Epithelial cell of esophagus (primary cell): ENCODE measurements at regions not wholly inside any gene's neighbourhood (a gene's known extent, or its start where the extent isn't known, plus 50 kb on each side); places are given as distances from the start of the nearest gene placed in this dataset.

Experiments used
- DNase-seq: peaks from one replicate; pipeline ENCODE4 v3.0.0; 2010; ENCODE audit warnings: low read depth
- H3K4me3 ChIP-seq: 2 replicates; pipeline ENCODE4 v1.5.1; 2011; ENCODE audit warnings: mild to moderate bottlenecking, low read length, control low read depth
- TF ChIP-seq, protein P1 (sequence below): IDR thresholded peaks from 2 replicates; pipeline ENCODE4 v1.5.1; 2011; ENCODE audit warnings: low read depth, mild to moderate bottlenecking, low read length, control low read depth, inconsistent platforms; ENCODE audit not compliant: insufficient read depth; ENCODE audit errors: missing control alignments

DNA sequence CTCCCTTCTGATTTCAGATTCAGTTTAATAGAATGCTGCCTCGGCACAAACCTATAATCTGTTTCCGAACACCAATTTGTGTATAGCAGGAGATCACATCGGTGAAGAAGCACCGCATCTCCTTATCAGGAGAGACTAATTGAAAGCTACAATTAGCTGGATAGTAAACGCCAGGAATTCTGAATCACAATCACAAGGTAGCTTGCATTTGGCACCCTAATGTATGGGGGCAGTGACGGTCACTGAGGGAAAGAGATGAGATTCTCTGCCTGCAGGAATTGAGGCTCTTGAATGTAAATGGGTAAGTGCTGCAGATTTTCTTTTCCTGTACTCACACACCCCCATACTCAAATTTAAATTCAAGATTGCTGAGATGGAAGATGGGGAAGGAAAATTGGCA lies 373.6 kb upstream of the ZNF608 start:
- DNase-seq = no peak
- no peak overlapping the region for H3K4me3 ChIP-seq
- TF ChIP-seq, protein P1, sequence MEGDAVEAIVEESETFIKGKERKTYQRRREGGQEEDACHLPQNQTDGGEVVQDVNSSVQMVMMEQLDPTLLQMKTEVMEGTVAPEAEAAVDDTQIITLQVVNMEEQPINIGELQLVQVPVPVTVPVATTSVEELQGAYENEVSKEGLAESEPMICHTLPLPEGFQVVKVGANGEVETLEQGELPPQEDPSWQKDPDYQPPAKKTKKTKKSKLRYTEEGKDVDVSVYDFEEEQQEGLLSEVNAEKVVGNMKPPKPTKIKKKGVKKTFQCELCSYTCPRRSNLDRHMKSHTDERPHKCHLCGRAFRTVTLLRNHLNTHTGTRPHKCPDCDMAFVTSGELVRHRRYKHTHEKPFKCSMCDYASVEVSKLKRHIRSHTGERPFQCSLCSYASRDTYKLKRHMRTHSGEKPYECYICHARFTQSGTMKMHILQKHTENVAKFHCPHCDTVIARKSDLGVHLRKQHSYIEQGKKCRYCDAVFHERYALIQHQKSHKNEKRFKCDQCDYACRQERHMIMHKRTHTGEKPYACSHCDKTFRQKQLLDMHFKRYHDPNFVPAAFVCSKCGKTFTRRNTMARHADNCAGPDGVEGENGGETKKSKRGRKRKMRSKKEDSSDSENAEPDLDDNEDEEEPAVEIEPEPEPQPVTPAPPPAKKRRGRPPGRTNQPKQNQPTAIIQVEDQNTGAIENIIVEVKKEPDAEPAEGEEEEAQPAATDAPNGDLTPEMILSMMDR = no peak

DNA sequence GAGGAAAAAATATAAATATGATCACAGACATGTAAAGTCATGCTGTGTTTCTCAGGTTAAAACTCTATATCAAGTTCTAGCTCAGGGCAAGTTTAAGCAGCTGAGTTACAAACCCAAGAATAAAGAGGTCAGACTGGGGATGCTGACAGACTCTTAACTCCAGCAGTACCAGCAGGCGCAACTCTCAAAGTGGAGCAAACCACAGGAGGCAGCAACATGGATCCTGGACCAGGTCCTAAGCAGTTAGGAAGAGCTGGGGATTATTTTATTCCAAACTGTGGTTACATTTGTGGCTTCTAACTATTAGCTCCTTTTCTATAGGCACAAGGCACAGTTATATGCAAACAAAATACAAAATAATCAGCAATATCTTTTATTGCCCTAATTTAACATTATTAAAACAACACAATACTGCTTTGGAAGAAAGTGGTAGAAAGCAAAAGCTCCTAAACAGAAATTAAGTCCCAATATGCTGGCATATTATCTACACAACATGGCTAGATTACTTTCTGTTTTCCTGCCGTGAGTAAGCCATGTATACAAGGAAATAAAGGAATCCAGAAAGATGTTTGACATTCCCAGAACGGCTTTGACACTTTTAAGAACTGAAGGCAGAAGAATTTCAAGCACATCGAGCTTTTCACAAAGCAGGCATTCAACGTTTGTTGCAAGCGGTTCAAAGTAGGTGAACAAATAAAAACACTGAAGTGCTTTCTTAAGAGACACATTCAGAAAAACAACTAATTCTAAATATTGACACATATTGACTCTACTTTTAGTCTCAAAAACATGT lies 378.8 kb upstream of the ZNF608 start:
- H3K4me3 ChIP-seq = no peak overlapping the region
- DNase-seq = peak; percentile 5
- TF ChIP-seq, protein P1 = no peak

DNA sequence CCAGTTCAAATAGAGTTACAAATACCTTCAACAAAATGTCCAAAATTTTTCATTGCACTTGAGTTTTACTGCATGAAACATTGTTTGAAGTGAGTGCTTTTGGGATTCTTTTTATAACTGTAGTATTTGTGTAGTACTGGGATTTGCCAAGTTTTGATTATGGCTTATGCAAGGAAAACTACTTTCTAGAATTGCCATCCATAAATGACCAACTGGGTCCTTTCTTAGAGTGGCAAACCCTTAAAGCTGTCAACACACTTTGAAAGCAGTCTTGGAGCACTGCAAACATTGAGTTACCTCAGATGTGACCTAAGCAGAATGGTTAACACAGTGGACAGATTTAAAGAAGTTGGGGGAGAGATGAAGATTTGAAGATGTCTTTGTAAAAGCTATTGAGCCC lies 379.6 kb upstream of the ZNF608 start:
- TF ChIP-seq, protein P1 = no peak
- no peak overlapping the region for H3K4me3 ChIP-seq
- no peak for DNase-seq

DNA sequence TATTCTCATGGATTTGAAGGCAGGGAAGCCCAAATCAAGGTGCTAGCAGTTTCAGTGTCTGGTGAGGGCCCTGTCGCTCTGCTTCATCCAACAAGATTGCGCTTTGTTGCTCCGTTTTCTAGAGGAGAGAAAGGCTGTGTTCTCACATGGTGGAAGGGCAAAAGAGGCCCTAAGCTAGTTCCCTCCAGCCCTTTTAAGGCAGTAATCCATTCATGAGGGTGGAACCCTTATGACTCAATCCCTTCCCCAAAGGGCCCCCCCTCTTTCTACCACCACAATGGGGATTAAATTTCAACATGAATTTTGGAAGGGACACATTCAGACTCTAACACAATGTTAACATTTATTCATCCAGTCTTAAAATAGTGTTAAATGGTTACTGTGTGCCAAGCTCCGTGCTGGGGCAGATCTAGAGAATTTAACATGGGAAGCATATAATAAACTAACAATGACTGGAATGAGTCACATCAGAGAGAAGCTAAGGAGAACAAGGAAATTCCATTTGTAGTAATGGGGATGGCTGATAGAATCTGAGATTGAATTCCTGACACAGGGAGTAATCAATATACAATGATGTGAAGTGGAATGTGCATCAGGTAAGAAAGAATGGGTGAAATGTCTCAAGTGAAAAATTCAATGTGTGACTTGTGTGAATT lies 382.8 kb upstream of the ZNF608 start:
- DNase-seq = peak; percentile 24
- H3K4me3 ChIP-seq = no peak overlapping the region
- TF ChIP-seq, protein P1 = no peak

DNA sequence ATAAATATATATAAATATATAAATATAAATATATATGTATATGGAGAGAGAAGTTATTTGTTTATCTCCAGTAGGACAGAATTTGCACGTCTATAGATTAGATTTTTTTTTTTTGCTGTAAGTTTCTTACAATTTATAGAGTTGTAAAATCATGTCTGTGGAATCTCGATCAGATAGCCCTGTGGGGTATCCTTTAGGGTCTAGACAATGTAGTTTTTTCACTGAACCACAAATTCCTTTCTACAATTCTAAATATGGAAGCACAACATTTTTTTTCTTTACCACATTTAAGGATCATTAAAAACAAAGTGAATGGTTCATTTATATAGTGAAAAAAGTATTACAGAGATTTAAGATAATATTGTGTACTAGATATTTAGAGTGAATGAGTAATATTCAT lies 384.2 kb upstream of the ZNF608 start:
- H3K4me3 ChIP-seq = no peak overlapping the region
- TF ChIP-seq, protein P1 = no peak
- DNase-seq = no peak

DNA sequence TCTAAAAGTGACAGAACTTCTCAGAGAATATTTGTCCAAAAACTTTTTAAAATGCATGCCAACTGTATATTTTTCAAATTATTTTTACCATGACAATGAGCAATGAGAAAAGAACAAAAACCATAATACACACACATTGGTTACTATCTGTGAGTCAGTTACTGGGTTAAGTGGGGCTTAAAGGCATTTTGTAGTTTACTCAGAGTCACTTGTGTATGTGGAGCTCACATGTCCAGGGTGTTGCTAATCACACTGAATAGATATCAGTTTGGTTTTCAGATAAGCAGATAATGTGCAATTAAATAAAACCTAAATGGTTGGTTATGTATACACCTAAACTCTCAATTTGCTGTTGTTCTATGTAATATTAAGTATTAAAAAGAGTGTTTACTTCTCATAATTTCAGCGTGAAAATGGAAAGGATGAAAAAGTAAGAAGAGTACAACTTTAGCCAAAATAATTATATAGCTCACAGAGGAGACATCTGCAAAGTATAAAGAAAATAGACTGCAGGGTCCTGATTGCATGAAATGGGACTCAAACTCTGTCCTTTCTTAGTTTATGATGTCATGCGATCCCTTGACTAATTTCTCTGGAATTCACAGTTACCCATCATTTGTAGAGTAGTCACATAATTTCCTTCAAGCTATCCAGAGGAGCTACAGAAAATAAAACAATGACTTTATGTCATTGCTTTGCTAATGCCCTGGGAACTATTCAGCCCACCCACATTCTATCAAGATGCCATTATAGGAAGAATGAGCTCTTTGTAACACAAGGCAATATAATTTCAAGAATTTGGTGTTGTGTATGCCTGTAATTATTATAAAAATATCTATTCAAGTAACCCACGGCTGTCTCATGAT lies 388.0 kb upstream of the ZNF608 start:
- no peak overlapping the region for H3K4me3 ChIP-seq
- TF ChIP-seq, protein P1 = no peak
- DNase-seq = peak; percentile 28
